Hepatocyte (in vitro differentiated cells): ENCODE measurements at regions not wholly inside any gene's neighbourhood (a gene's known extent, or its start where the extent isn't known, plus 50 kb on each side); places are given as distances from the start of the nearest gene placed in this dataset.

Experiments
- DNase-seq: peaks from one replicate; pipeline ENCODE4 v3.0.0-alpha.2; 2016; ENCODE audit warnings: low spot score
- H2AFZ ChIP-seq: fragments of 200-600 bp; sonication (generic); 2 replicates; pipeline ENCODE4 v1.6.0; 2016; ENCODE audit warnings: antibody characterized with exemption, mild to moderate bottlenecking
- H3K27ac ChIP-seq: fragments of 200-600 bp; sonication (generic); 2 replicates; pipeline ENCODE4 v1.5.1; 2016; ENCODE audit warnings: mild to moderate bottlenecking
- H3K27me3 ChIP-seq: fragments of 200-600 bp; sonication (generic); 2 replicates; pipeline ENCODE4 v1.6.1; 2016
- H3K36me3 ChIP-seq: fragments of 200-600 bp; sonication (generic); replicated peaks from 2 replicates; pipeline ENCODE4 v1.5.1; 2016; ENCODE audit warnings: low read depth; ENCODE audit not compliant: insufficient read depth
- H3K4me1 ChIP-seq: fragments of 200-600 bp; sonication (generic); 2 replicates; pipeline ENCODE4 v1.5.1; 2016; ENCODE audit warnings: mild to moderate bottlenecking, moderate library complexity; ENCODE audit not compliant: insufficient read depth
- H3K4me2 ChIP-seq: fragments of 200-600 bp; sonication (generic); 2 replicates; pipeline ENCODE4 v1.6.0; 2016
- H3K4me3 ChIP-seq: fragments of 200-600 bp; sonication (generic); 2 replicates; pipeline ENCODE4 v1.5.1; 2016; ENCODE audit warnings: mild to moderate bottlenecking
- H3K79me2 ChIP-seq: fragments of 200-600 bp; sonication (generic); 2 replicates; pipeline ENCODE4 v1.6.0; 2017; ENCODE audit warnings: mild to moderate bottlenecking
- H3K9me2 ChIP-seq: fragments of 200-600 bp; sonication (generic); replicated peaks from 2 replicates; pipeline ENCODE4 v1.6.0; 2017; ENCODE audit warnings: mild to moderate bottlenecking; ENCODE audit not compliant: insufficient read depth
- H3K9me3 ChIP-seq: fragments of 200-600 bp; sonication (generic); 2 replicates; pipeline ENCODE4 v1.5.1; 2016; ENCODE audit warnings: low read depth, mild to moderate bottlenecking
- H4K20me1 ChIP-seq: fragments of 200-600 bp; sonication (generic); 2 replicates; pipeline ENCODE4 v1.6.0; 2016; ENCODE audit warnings: mild to moderate bottlenecking; ENCODE audit not compliant: insufficient read depth, poor library complexity, severe bottlenecking
- CTCF ChIP-seq: fragments of 200-600 bp; sonication (generic); IDR thresholded peaks from 2 replicates; pipeline ENCODE4 v1.5.1; 2016; ENCODE audit warnings: antibody characterized with exemption, mild to moderate bottlenecking; ENCODE audit not compliant: poor library complexity
- EZH2 ChIP-seq: fragments of 200-600 bp; sonication (generic); IDR thresholded peaks from 2 replicates; pipeline ENCODE4 v1.6.1; 2016; ENCODE audit warnings: antibody characterized with exemption, mild to moderate bottlenecking, borderline replicate concordance
- EZH2phosphoT487 ChIP-seq: fragments of 200-600 bp; sonication (generic); IDR thresholded peaks from one replicate; pipeline ENCODE4 v1.6.1; 2018; ENCODE audit warnings: antibody characterized with exemption, mild to moderate bottlenecking, low read depth, moderate library complexity; ENCODE audit not compliant: unreplicated experiment, severe bottlenecking
- WGBS: methylation state at CpG from one replicate; pipeline ENCODE4 v1.1.6; 2016; ENCODE audit warnings: low lambda C conversion rate; ENCODE audit errors: missing lambda C conversion rate; 5-methylcytosine and 5-hydroxymethylcytosine counted together

- Histone ChIP-seq H3K27ac (no peak overlapping the region), H3K9me3 (no peaks in the 10 kb centered on the region), H3K4me3 (no peak overlapping the region), H3K79me2 (no peaks in the 10 kb centered on the region), H3K27me3 (no peaks in the 10 kb centered on the region), H4K20me1 (no peaks in the 10 kb centered on the region), H3K36me3 (no peaks in the 10 kb centered on the region), H2AFZ (no peak overlapping the region), H3K4me2 (no peak overlapping the region), H3K4me1 (no peaks in the 10 kb centered on the region), H3K9me2 (no peaks in the 10 kb centered on the region)
- no peak for TF ChIP-seq CTCF
- no peak for TF ChIP-seq EZH2
- no peak for TF ChIP-seq EZH2phosphoT487
- DNase-seq = no peak
- 95% methylated on average over 10 of the region's 10 CpGs for WGBS
Observed at GRCh38 chr11:133753150-133753549, 92.2 kb downstream of the SPATA19 start.

GRCh38 chr11:133749841-133750240 is 95.5 kb downstream of the SPATA19 start:
- Histone ChIP-seq H4K20me1 (no peaks in the 10 kb centered on the region), H3K4me3 (no peak overlapping the region), H3K4me1 (no peaks in the 10 kb centered on the region), H3K9me3 (no peaks in the 10 kb centered on the region), H2AFZ (no peak overlapping the region), H3K4me2 (no peak overlapping the region), H3K27me3 (no peaks in the 10 kb centered on the region), H3K79me2 (no peaks in the 10 kb centered on the region), H3K36me3 (no peaks in the 10 kb centered on the region), H3K27ac (no peak overlapping the region), H3K9me2 (no peaks in the 10 kb centered on the region)
- WGBS = 100% methylated on average over 1 of the region's 1 CpG
- TF ChIP-seq EZH2 (no peak), CTCF (no peak), EZH2phosphoT487 (no peak)
- no peak for DNase-seq

GRCh38 chr11:133747409-133747808 is 97.9 kb downstream of the SPATA19 start:
- no peak for TF ChIP-seq EZH2phosphoT487
- TF ChIP-seq CTCF = no peak
- no peak for TF ChIP-seq EZH2
- Histone ChIP-seq H3K9me3 (no peaks in the 10 kb centered on the region), H3K4me2 (no peak overlapping the region), H3K4me1 (no peaks in the 10 kb centered on the region), H3K9me2 (no peaks in the 10 kb centered on the region), H2AFZ (no peak overlapping the region), H3K4me3 (no peak overlapping the region), H3K27ac (no peak overlapping the region), H4K20me1 (no peaks in the 10 kb centered on the region), H3K27me3 (no peaks in the 10 kb centered on the region), H3K36me3 (no peaks in the 10 kb centered on the region), H3K79me2 (no peaks in the 10 kb centered on the region)
- WGBS = 88% methylated on average over 13 of the region's 13 CpGs
- no peak for DNase-seq

GRCh38 chr11:133746663-133747306 is 98.5 kb downstream of the SPATA19 start:
- Histone ChIP-seq H3K4me1 (no peaks in the 10 kb centered on the region), H3K79me2 (no peaks in the 10 kb centered on the region), H3K27me3 (no peaks in the 10 kb centered on the region), H3K4me3 (no peak overlapping the region), H3K27ac (no peak overlapping the region), H3K36me3 (no peaks in the 10 kb centered on the region), H3K4me2 (no peak overlapping the region), H2AFZ (no peak overlapping the region), H3K9me3 (no peaks in the 10 kb centered on the region), H4K20me1 (no peaks in the 10 kb centered on the region), H3K9me2 (no peaks in the 10 kb centered on the region)
- TF ChIP-seq EZH2 = no peak
- no peak for TF ChIP-seq EZH2phosphoT487
- TF ChIP-seq CTCF = no peak
- 78% methylated on average over 18 of the region's 18 CpGs for WGBS
- DNase-seq = no peak
